ENCODE measurements at regions not wholly inside any gene's neighbourhood (a gene's known extent, or its start where the extent isn't known, plus 50 kb on each side); places are given as distances from the start of the nearest gene placed in this dataset.
A peak's percentile ranks its signal among the peaks of the same experiment; 100 is the strongest.
"Not testable (repeated sequence)": the region's sequence is repeated elsewhere in the genome, so short reads cannot be mapped to it uniquely, and the experiment has no call there.

DNA sequence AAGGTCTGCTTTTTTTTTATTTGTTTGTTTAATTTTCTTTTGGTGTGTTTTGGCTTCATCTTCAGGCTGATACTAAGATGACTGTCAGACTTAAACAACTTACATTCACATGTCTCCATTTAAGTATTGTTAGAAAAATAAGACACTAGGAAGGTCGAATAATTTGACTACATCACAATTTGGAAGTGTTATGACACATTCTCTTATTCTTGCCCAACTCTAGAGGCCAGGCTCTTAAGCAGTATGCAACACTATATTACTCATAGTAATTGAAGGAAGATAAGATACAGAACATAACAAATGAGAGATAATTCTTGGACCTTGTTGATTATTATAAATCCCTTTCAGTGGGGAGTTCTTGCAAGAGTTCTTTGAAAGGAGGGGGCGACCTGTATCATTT is 295.3 kb upstream of the COL3A1 start:
- in situ Hi-C loops (cut with HindIII; ENCODE audit: low pct_unique_long_range_greater_than_20kb, low sequenced_read_pairs) = no loop called here
- no peak for TF ChIP-seq JUND (IDR thresholded peaks at IDR 0.05; ENCODE audit: low read depth)
- no peak for DNase-seq (ENCODE audit: low read depth in 1 of 2, low spot score in 1 of 2)

GRCh38 chr2:188682838-188683237 is 291.3 kb upstream of the COL3A1 start:
- DNase-seq (ENCODE audit: low read depth in 1 of 2, low spot score in 1 of 2) = no peak
- TF ChIP-seq JUND (IDR thresholded peaks at IDR 0.05; ENCODE audit: low read depth) = no peak
- in situ Hi-C loops (cut with HindIII; ENCODE audit: low pct_unique_long_range_greater_than_20kb, low sequenced_read_pairs) = no loop called here

- TF ChIP-seq JUND (IDR thresholded peaks at IDR 0.05; ENCODE audit: low read depth) = no peak
- in situ Hi-C loops (cut with HindIII; ENCODE audit: low pct_unique_long_range_greater_than_20kb, low sequenced_read_pairs) = no loop called here
- DNase-seq (ENCODE audit: low read depth in 1 of 2, low spot score in 1 of 2) = no peak
These were observed 289.4 kb upstream of the COL3A1 start for GRCh38 chr2:188684795-188685194.

GRCh38 chr2:188693111-188693510 is 281.1 kb upstream of the COL3A1 start:
- no peak for TF ChIP-seq JUND (IDR thresholded peaks at IDR 0.05; ENCODE audit: low read depth)
- in situ Hi-C loops (cut with HindIII; ENCODE audit: low pct_unique_long_range_greater_than_20kb, low sequenced_read_pairs) = no loop called here
- DNase-seq (ENCODE audit: low read depth in 1 of 2, low spot score in 1 of 2) = peak; percentile 2 to 64

DNA sequence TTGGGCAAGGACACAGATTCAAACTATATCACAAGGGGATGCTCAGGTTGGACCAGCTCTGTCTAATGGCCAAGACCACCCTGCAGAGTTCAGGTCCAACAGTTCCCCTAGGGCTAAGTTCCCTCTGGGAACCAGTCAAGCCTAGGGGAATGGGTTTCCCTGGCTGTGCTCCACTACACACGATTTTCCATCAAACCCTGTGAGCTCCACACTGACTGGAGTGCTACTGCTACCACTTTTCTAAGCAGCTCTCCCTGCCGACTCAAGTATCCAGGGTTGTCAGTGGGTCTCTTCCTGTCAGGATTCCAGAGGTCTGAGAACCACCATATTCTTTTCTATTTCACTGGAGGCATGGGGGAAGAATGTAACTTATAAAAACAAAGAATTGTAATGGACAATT is 280.4 kb upstream of the COL3A1 start:
- DNase-seq (ENCODE audit: low read depth in 1 of 2, low spot score in 1 of 2) = no peak

GRCh38 chr2:188695953-188696352 is 278.2 kb upstream of the COL3A1 start:
- DNase-seq (ENCODE audit: low read depth in 1 of 2, low spot score in 1 of 2) = no peak
- no peak for TF ChIP-seq JUND (IDR thresholded peaks at IDR 0.05; ENCODE audit: low read depth)
- in situ Hi-C loops (cut with HindIII; ENCODE audit: low pct_unique_long_range_greater_than_20kb, low sequenced_read_pairs) = no loop called here

More for the DNA sequence above, 280.4 kb upstream of the COL3A1 start:
- no peak for TF ChIP-seq JUND (IDR thresholded peaks at IDR 0.05; ENCODE audit: low read depth)
- in situ Hi-C loops (cut with HindIII; ENCODE audit: low pct_unique_long_range_greater_than_20kb, low sequenced_read_pairs) = no loop called here

DNA sequence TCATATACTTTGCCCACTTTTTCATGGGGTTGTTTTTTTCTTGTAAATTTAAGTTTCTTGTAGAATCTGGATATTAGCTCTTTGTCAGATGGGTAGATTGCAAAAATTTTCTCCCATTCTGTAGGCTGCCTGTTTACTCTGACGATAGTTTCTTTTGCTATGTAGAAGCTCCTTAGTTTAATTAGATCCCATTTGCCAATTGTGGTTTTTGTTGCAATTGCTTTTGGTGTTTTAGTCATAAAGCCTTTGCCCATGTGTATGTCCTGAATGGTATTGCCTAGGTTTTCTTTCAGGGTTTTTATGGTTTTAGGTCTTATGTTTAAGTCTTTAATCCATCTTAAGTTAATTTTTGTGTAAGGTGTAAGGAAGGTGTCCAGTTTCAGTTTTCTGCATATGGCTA is 276.0 kb upstream of the COL3A1 start:
- DNase-seq (ENCODE audit: low read depth in 1 of 2, low spot score in 1 of 2); in situ Hi-C loops (cut with HindIII; ENCODE audit: low pct_unique_long_range_greater_than_20kb, low sequenced_read_pairs): not testable (repeated sequence)

DNA sequence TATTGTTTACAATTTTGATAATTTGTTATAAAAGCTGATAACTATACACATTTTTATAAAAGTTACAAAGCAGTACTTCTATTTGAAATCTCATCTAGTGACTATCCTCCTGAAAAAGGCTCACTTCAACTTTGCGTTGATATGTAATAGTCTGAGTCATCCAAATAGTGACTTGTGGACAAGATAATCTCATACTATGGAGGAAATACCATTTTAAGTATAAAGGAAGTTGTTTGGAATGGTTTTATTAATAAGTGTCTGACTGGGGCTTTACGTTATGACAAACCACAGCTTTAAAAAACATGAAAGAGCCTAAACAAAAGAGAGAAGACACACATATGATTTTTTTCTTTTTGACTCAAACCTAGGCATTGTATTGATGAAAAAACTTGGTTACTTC is 272.3 kb upstream of the COL3A1 start:
- in situ Hi-C loops (cut with HindIII; ENCODE audit: low pct_unique_long_range_greater_than_20kb, low sequenced_read_pairs) = no loop called here
- no peak for TF ChIP-seq JUND (IDR thresholded peaks at IDR 0.05; ENCODE audit: low read depth)
- no peak for DNase-seq (ENCODE audit: low read depth in 1 of 2, low spot score in 1 of 2)

DNA sequence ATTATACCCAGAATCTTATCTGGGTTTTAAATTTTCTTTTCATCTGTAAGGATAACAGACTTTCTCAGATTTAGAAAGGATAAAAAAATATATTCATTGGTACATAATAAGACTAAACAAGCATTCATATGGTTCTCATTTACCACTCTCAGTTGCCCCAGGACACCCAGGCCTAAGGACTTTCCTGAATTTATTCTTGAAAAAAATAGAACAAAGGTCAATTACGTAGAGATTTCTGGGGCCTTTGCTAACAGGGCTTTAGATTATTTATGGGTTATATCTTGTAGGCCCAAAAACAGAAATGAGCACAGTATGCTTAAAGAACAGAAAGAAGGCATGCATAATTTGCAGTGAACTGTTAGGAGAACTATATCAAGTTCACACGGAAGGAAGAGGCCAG is 269.0 kb upstream of the COL3A1 start:
- in situ Hi-C loops (cut with HindIII; ENCODE audit: low pct_unique_long_range_greater_than_20kb, low sequenced_read_pairs) = no loop called here
- DNase-seq (ENCODE audit: low read depth in 1 of 2, low spot score in 1 of 2) = no peak
- TF ChIP-seq JUND (IDR thresholded peaks at IDR 0.05; ENCODE audit: low read depth) = no peak

GRCh38 chr2:188713961-188714360 is 260.2 kb upstream of the COL3A1 start:
- in situ Hi-C loops (cut with HindIII; ENCODE audit: low pct_unique_long_range_greater_than_20kb, low sequenced_read_pairs) = no loop called here
- no peak for TF ChIP-seq JUND (IDR thresholded peaks at IDR 0.05; ENCODE audit: low read depth)
- DNase-seq (ENCODE audit: low read depth in 1 of 2, low spot score in 1 of 2) = no peak

- no peak for DNase-seq (ENCODE audit: low read depth in 1 of 2, low spot score in 1 of 2)
- in situ Hi-C loops (cut with HindIII; ENCODE audit: low pct_unique_long_range_greater_than_20kb, low sequenced_read_pairs) = no loop called here
- no peak for TF ChIP-seq JUND (IDR thresholded peaks at IDR 0.05; ENCODE audit: low read depth)
These were observed 253.2 kb upstream of the COL3A1 start for GRCh38 chr2:188720811-188721605.

DNA sequence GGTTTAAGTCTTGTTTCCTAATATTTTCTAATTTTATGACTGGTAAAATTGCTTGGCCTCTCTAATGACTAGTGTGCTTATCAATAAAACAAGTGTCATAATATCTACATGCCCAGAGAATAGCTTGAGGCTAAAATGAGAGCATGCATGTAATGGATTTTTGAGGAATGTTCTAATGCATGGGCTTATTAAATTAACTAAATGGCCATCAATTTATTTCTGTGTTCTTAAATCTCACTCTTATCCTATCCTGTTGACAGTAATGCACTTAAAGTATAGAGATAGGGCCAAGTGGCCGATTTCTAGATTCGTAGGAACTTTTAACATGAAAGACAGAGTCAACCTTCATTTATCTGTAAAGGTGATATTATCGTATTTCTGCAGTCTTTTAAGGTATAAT is 252.4 kb upstream of the COL3A1 start:
- in situ Hi-C loops (cut with HindIII; ENCODE audit: low pct_unique_long_range_greater_than_20kb, low sequenced_read_pairs) = no loop called here
- no peak for TF ChIP-seq JUND (IDR thresholded peaks at IDR 0.05; ENCODE audit: low read depth)
- no peak for DNase-seq (ENCODE audit: low read depth in 1 of 2, low spot score in 1 of 2)

DNA sequence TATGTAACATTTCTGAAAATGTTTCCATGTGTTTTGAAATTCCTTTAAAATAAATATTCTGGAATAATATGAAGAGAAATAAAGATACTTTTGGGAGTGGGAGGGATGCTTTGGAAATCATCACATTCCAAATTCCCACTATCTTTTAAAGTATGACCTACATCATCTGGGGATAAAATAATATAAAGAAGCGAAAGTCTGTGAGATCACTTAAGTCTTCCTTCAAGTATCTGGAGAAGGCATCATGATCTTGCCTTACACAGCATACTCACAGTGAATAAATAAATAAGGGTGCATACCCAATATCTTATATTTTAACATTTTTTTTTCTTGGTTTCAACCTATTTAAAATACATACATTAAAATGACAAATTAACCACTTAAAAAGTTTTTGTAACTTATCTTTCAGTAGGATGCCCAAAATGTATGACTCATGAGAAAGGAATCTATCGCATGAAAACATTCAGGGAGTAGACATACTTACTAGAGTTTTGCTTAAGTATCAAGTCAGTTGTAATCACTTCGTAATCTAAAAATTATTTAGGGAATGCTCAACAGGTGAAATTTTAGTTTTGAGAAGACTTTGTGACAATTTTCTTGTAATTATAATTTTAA is 248.3 kb upstream of the COL3A1 start:
- in situ Hi-C loops (cut with HindIII; ENCODE audit: low pct_unique_long_range_greater_than_20kb, low sequenced_read_pairs) = no loop called here
- DNase-seq (ENCODE audit: low read depth in 1 of 2, low spot score in 1 of 2) = no peak
- no peak for TF ChIP-seq JUND (IDR thresholded peaks at IDR 0.05; ENCODE audit: low read depth)
